AG09319 (cell line): ENCODE measurements at regions not wholly inside any gene's neighbourhood (a gene's known extent, or its start where the extent isn't known, plus 50 kb on each side); places are given as distances from the start of the nearest gene placed in this dataset.
"Not testable (repeated sequence)": the region's sequence is repeated elsewhere in the genome, so short reads cannot be mapped to it uniquely, and the experiment has no call there.

Source experiments
- DNase-seq: peaks from one replicate; pipeline ENCODE4 v3.0.0-alpha.2; 2010; ENCODE audit warnings: low read depth; ENCODE audit errors: extremely low read depth
- TF ChIP-seq, protein P1 (sequence below): IDR thresholded peaks from 2 replicates; pipeline ENCODE4 v1.5.1; 2011; ENCODE audit warnings: low read depth, mild to moderate bottlenecking, inconsistent platforms, low read length, moderate library complexity

DNA sequence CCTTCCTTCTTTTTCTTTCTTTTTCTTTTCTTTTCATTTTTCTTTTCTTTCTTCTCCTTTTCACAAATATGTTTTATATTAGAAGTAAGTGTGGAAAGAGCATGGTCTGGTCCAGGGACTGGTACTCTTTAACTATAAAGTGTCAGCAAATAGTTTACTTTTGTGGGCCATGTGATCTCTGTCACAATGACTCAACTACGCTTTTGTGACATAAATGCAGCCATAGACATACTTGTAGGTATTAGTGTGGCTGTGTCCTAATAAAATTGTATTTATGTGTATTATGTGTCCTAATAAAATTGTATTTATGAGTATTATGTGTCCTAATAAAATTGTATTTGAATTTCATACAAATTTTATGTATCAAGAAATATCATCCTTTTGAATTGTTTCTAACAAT, 749.1 kb upstream of the ARPP21 start:
- TF ChIP-seq, protein P1, sequence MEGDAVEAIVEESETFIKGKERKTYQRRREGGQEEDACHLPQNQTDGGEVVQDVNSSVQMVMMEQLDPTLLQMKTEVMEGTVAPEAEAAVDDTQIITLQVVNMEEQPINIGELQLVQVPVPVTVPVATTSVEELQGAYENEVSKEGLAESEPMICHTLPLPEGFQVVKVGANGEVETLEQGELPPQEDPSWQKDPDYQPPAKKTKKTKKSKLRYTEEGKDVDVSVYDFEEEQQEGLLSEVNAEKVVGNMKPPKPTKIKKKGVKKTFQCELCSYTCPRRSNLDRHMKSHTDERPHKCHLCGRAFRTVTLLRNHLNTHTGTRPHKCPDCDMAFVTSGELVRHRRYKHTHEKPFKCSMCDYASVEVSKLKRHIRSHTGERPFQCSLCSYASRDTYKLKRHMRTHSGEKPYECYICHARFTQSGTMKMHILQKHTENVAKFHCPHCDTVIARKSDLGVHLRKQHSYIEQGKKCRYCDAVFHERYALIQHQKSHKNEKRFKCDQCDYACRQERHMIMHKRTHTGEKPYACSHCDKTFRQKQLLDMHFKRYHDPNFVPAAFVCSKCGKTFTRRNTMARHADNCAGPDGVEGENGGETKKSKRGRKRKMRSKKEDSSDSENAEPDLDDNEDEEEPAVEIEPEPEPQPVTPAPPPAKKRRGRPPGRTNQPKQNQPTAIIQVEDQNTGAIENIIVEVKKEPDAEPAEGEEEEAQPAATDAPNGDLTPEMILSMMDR, result no peak

DNA sequence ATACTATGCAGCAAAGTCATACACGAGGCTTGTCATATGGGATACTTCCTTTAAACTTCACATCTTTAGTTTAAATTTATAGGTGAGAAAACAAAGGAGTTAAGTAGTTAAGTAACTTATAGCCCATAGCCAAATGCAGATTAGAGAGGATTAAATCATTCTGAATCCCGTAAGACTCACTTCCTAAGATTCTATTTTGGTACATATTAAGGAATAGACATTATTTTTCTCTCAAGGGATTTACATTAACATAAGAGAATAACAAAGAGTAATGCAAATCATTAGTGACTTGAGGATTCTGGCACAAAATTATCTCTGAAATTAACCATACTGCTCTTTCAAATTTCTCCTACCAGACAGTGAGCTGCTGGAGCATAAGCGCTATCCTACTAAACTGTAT, 747.4 kb upstream of the ARPP21 start:
- TF ChIP-seq, protein P1, result no peak
- no peak for DNase-seq

More for the DNA sequence above, 749.1 kb upstream of the ARPP21 start:
- no peak for DNase-seq

DNA sequence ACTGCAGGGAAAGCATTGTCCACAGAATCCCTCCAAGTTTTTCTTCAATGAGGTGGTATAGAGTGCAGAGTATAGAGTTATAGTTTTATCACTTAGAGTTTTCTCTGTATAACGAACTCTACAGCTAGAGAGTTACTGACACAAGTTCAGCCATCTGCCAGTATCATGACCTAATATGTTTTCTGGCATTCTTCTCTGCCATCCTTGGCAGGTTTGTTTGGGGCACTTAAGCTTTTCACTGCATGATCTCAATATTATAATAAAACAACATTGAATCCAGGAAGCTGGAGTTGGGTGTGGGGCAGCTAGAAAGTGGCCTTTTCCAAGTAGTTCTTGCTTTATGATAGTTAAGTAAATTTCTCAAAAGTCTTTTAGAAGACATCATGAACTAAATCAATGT, 743.5 kb upstream of the ARPP21 start:
- DNase-seq, result no peak
- TF ChIP-seq, protein P1, result no peak

DNA sequence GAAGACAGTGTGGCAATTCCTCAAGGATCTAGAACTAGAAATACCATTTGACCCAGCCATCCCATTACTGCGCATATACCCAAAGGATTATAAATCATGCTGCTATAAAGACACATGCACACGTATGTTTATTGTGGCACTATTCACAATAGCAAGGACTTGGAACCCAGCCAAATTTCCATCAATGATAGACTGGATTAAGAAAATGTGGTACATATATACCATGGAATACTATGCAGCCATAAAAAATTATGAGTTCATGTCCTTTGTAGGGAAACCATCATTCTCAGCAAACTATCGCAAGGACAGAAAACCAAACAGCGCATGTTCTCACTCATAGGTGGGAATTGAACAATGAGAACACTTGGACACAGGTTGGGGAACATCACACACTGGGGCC, 729.6 kb upstream of the ARPP21 start:
- not testable (repeated sequence) for DNase-seq

DNA sequence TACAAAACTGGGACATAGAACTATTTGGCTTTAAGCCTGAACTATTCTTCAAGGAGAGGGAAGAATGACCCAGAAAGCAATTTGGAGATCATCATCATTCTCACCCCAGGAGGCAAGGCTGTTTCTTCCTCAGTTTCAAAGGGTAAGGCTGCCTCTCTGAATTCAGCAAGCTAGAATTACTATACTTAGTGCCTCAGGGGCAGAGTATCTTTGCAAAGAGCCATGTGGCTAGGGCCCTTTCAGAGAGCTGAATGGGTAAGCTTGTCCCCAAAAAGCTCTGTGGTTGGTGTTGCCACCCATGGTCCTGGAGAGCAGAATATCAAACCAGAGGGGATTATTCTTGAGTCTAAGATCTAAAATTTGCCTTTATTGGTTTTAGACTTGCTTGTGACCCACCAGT, 720.3 kb upstream of the ARPP21 start:
- DNase-seq, result no peak
- TF ChIP-seq, protein P1, result no peak

DNA sequence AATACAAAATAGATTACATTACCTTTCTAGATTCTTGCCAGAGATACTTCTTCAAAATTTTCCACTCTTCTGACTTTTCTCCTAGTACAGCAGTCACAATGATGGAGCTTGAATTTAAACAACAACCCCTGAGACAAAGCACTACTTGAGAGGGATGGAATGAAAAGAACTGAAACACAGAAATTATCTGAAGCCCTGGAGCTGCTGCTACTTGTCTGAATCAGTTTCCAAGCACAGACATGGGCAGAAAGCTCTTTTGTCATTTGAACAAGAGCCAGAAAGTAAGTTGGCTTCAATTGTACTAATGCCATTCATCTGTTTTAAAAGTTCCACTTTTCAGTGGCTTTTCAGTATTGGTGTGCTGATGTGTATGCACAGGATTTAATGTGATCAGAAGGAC, 718.5 kb upstream of the ARPP21 start:
- TF ChIP-seq, protein P1, result no peak
- no peak for DNase-seq

DNA sequence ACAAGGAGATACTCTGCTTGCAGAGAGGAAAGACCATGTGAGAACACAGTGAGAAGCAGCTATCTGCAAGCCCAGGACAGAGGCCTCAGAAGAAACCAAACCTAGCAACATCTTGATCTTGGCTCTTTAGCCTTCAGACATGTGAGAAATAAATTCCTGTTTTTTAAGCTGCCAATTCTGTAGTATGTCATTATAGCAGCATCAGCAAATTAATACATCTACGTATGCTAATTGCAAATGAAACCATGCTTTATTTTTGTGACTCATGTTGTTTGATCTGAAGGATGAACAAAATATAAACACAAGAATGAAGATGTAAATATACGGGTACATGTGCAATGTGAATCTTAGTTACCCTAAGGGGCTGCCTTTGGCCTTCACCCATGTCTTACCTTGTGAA, 714.4 kb upstream of the ARPP21 start:
- TF ChIP-seq, protein P1, result no peak
- no peak for DNase-seq

DNA sequence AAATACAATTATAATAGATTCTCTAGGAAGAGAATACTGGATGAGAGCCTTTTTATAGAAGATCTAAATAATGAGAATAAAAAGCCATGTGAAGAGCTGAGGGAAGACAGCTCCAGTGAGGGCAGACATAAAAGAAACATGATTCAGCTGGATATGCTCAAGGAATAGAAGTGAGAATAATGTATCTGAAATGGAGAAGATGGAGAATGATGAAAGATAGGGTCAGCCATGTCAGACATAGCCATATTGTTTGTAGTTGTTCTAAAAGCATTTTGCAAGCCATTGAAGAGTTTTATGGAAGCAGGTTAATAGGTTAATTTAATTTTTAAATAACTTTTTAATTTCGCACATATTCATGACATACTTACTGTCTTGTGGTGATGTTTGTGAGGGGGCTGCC, 713.5 kb upstream of the ARPP21 start:
- TF ChIP-seq, protein P1, result no peak
- no peak for DNase-seq
